A549 (cell line): ENCODE measurements at regions not wholly inside any gene's neighbourhood (a gene's known extent, or its start where the extent isn't known, plus 50 kb on each side); places are given as distances from the start of the nearest gene placed in this dataset.

Experiments
- ATAC-seq, 2 experiments: fragments of 200-7000 bp in 1 of 2; fragments of >200 bp in 1 of 2; cut with Nextera tagmentation in 1 of 2; cut with Tn5 transposase in 1 of 2; 3 replicates each; pipeline versions ENCODE4 v1.8.0 to v1.9.1; 2018 to 2020; ENCODE audit warnings: mild to moderate bottlenecking in 1 of 2, moderate library complexity in 1 of 2
- CTCF ChIA-PET: fragments of 300-600 bp; sonication (Branson Sonifier 250); formaldehyde crosslinking; extraction: SDS; loops from one replicate; lab custom pipeline; 2021; ENCODE audit warnings: antibody characterized with exemption, inconsistent platforms; lab: Yijun Ruan, JAX
- POLR2A ChIA-PET: fragments of 350-600 bp; formaldehyde crosslinking; extraction: SDS; loops from one replicate; lab custom pipeline; 2021; ENCODE audit warnings: antibody characterized with exemption, inconsistent platforms; lab: Yijun Ruan, JAX
- DNase-seq, 2 experiments: peaks; one replicate each; pipeline versions ENCODE4 v3.0.0 to v3.0.0-alpha.2; 2011 to 2016; ENCODE audit warnings: low read depth in 1 of 2, low spot score in 1 of 2
- FAIRE-seq: peaks from 2 replicates; lab custom pipeline; 2011; peaks lifted over from hg19 to GRCh38; lab: Jason Lieb, UNC
- H3K27ac ChIP-seq, 2 experiments: fragments of >200 bp; sonication (Bioruptor Twin); formaldehyde crosslinking; 3 replicates each; pipeline ENCODE4 v1.5.1; 2016 to 2017
- H3K4me1 ChIP-seq: fragments of >200 bp; sonication (Bioruptor Twin); formaldehyde crosslinking; 3 replicates; pipeline ENCODE4 v1.6.1; 2016
- H3K4me2 ChIP-seq: fragments of >200 bp; sonication (Bioruptor Twin); formaldehyde crosslinking; 3 replicates; pipeline ENCODE4 v1.6.1; 2016
- H3K4me3 ChIP-seq: fragments of >200 bp; sonication (Bioruptor Twin); formaldehyde crosslinking; 3 replicates; pipeline ENCODE4 v1.5.1; 2016
- H3K9me3 ChIP-seq: fragments of >200 bp; sonication (Bioruptor Twin); formaldehyde crosslinking; 3 replicates; pipeline ENCODE4 v1.6.1; 2016
- BHLHE40 ChIP-seq: IDR thresholded peaks from 2 replicates; pipeline ENCODE4 v1.6.1; 2012; ENCODE audit warnings: low read depth, low read length, inconsistent platforms
- CEBPB ChIP-seq, 2 experiments: fragments of >200 bp in 1 of 2; sonication (Bioruptor Twin) in 1 of 2; formaldehyde crosslinking in 1 of 2; IDR thresholded peaks; 2 replicates each; pipeline ENCODE4 v1.6.1; 2012 to 2016
- CTCF ChIP-seq: fragments of >200 bp; sonication (Bioruptor Twin); formaldehyde crosslinking; IDR thresholded peaks from 3 replicates; pipeline ENCODE4 v1.5.1; 2016
- E2F6 ChIP-seq: IDR thresholded peaks from 2 replicates; pipeline ENCODE4 v1.6.1; 2012; ENCODE audit warnings: low read depth, borderline replicate concordance
- EHF ChIP-seq: fragments of 250-450 bp; sonication (Bioruptor Pico); IDR thresholded peaks from 2 replicates; pipeline ENCODE4 v1.5.0; 2020; ENCODE audit warnings: mild to moderate bottlenecking
- GATA3 ChIP-seq: IDR thresholded peaks from 2 replicates; pipeline ENCODE4 v1.6.1; 2012; ENCODE audit warnings: borderline replicate concordance
- HDAC2 ChIP-seq: fragments of 200-600 bp; sonication (generic); IDR thresholded peaks from 2 replicates; pipeline ENCODE4 v1.6.1; 2016
- HES2 ChIP-seq: fragments of >200 bp; sonication (Bioruptor Twin); formaldehyde crosslinking; IDR thresholded peaks from 2 replicates; pipeline ENCODE4 v1.6.1; 2016
- JUN ChIP-seq, 2 experiments: fragments of >200 bp; sonication (Bioruptor Twin); formaldehyde crosslinking; IDR thresholded peaks; 2 replicates in 1 of 2; 3 replicates in 1 of 2; pipeline ENCODE4 v1.6.1; 2016 to 2017
- JUNB ChIP-seq: fragments of >200 bp; sonication (Bioruptor Twin); formaldehyde crosslinking; IDR thresholded peaks from 2 replicates; pipeline ENCODE4 v1.6.1; 2016
- MAFK ChIP-seq: fragments of 450-650 bp; IDR thresholded peaks from 2 replicates; pipeline ENCODE4 v1.6.1; 2014; ENCODE audit not compliant: partially characterized antibody
- MAX ChIP-seq: IDR thresholded peaks from 2 replicates; pipeline ENCODE4 v1.6.1; 2012
- MYC ChIP-seq: IDR thresholded peaks from 2 replicates; pipeline ENCODE4 v1.6.1; 2012; ENCODE audit warnings: mild to moderate bottlenecking, inconsistent platforms, low read length, improper control_type of control experiment, borderline replicate concordance
- NPAS2 ChIP-seq: fragments of 250-450 bp; sonication (Bioruptor Pico); IDR thresholded peaks from 2 replicates; pipeline ENCODE4 v1.8.0; 2022; ENCODE audit warnings: mild to moderate bottlenecking, moderate library complexity, borderline replicate concordance
- RARB ChIP-seq: fragments of 250-450 bp; sonication (Bioruptor Pico); IDR thresholded peaks from 2 replicates; pipeline ENCODE4 v1.8.0; 2021; ENCODE audit warnings: mild to moderate bottlenecking, moderate library complexity
- REST ChIP-seq: fragments of 200-600 bp; sonication (generic); IDR thresholded peaks from 2 replicates; pipeline ENCODE4 v1.6.1; 2016; ENCODE audit warnings: antibody characterized with exemption, mild to moderate bottlenecking, moderate library complexity
- TP53 ChIP-seq: fragments of 250-450 bp; sonication (Bioruptor Pico); IDR thresholded peaks from 2 replicates; pipeline ENCODE4 v1.5.0; 2021; ENCODE audit warnings: mild to moderate bottlenecking, moderate library complexity
- WGBS: methylation state at CpG from one replicate; pipeline ENCODE4 v1.1.6; 2017; ENCODE audit errors: missing lambda C conversion rate; 5-methylcytosine and 5-hydroxymethylcytosine counted together

GRCh38 chr5:54795284-54795683, 190.1 kb downstream of the ESM1 start:
- ChIA-PET POLR2A (no interaction called here), CTCF (interaction anchor here (1.3 kb wide), 1 partner anchor 16 kb away, joined by 3 read pairs; no protein-coding TSS in a partner anchor)
- no peaks in the 10 kb centered on the region for H3K9me3 ChIP-seq
- no peak overlapping the region for H3K4me2 ChIP-seq
- H3K4me1 ChIP-seq = no peaks in the 10 kb centered on the region
- FAIRE-seq (no peak), ATAC-seq (no peak), DNase-seq (no peak)
- TF ChIP-seq CEBPB (IDR thresholded peaks at IDR 0.05) (no peak), MYC (no peak), BHLHE40 (no peak), TP53 (no peak), MAX (no peak)
- no peak overlapping the region for H3K4me3 ChIP-seq
- H3K27ac ChIP-seq = no peak overlapping the region

- no peaks in the 10 kb centered on the region for H3K4me1 ChIP-seq
- TF ChIP-seq RARB = no peak
- TF ChIP-seq JUN (IDR thresholded peaks at IDR 0.05) = no peak
- TF ChIP-seq NPAS2 (CRISPR knock-in tag) = no peak
- TF ChIP-seq E2F6 = no peak
- TF ChIP-seq GATA3 = no peak
- no peak for TF ChIP-seq JUNB
- TF ChIP-seq EHF = no peak
- no peak for TF ChIP-seq CTCF
- TF ChIP-seq HDAC2 = no peak
- no peak for TF ChIP-seq MAFK
- TF ChIP-seq REST = no peak
- no peak for TF ChIP-seq HES2
- WGBS = 46% methylated on average over 7 of the region's 7 CpGs
- no peak for ATAC-seq
- no peaks in the 10 kb centered on the region for H3K9me3 ChIP-seq
- H3K27ac ChIP-seq = no peak overlapping the region
- ChIA-PET CTCF (interaction anchor here (1.3 kb wide), 1 partner anchor 17 kb away, joined by 3 read pairs; no protein-coding TSS in a partner anchor), POLR2A (no interaction called here)
- no peak for DNase-seq
- H3K4me3 ChIP-seq = no peak overlapping the region
- H3K4me2 ChIP-seq = no peak overlapping the region
- FAIRE-seq = no peak
These were observed 191.0 kb downstream of the ESM1 start for GRCh38 chr5:54794135-54794975.
